GM10266 (cell line): ENCODE measurements at regions not wholly inside any gene's neighbourhood (a gene's known extent, or its start where the extent isn't known, plus 50 kb on each side); places are given as distances from the start of the nearest gene placed in this dataset.

Source experiments
- DNase-seq: peaks from one replicate; pipeline ENCODE4 v3.0.0; 2012; ENCODE audit errors: extremely low spot score
- TF ChIP-seq, protein P1 (sequence below): IDR thresholded peaks from 2 replicates; pipeline ENCODE4 v1.5.1; 2012; ENCODE audit warnings: mild to moderate bottlenecking, low read depth; ENCODE audit not compliant: control insufficient read depth, insufficient read depth; ENCODE audit errors: missing control alignments

DNA sequence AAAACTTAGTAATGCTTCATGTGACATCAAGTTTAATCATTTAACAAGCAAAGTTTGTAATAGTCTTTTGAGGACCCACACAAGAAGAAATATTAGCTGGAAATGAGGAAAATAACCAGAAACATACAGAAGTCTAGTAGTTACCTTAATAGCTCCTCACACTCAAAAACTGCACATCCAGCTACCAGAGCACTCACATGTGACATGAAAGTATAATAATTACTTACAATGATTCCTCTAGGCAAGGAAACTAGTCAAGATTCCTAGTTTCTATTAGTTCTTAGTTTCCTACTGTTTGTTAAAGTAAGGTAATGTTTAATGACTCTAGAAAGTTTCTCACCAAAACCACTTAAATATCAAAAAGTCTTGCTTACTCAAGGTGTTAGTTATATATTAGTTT, 335.8 kb downstream of the RAD51AP2 start:
- DNase-seq = no peak
- TF ChIP-seq, protein P1, sequence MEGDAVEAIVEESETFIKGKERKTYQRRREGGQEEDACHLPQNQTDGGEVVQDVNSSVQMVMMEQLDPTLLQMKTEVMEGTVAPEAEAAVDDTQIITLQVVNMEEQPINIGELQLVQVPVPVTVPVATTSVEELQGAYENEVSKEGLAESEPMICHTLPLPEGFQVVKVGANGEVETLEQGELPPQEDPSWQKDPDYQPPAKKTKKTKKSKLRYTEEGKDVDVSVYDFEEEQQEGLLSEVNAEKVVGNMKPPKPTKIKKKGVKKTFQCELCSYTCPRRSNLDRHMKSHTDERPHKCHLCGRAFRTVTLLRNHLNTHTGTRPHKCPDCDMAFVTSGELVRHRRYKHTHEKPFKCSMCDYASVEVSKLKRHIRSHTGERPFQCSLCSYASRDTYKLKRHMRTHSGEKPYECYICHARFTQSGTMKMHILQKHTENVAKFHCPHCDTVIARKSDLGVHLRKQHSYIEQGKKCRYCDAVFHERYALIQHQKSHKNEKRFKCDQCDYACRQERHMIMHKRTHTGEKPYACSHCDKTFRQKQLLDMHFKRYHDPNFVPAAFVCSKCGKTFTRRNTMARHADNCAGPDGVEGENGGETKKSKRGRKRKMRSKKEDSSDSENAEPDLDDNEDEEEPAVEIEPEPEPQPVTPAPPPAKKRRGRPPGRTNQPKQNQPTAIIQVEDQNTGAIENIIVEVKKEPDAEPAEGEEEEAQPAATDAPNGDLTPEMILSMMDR = no peak

- TF ChIP-seq, protein P1 = no peak
- DNase-seq = no peak
Measured at GRCh38 chr2:17181051-17181752, 337.0 kb downstream of the RAD51AP2 start.

DNA sequence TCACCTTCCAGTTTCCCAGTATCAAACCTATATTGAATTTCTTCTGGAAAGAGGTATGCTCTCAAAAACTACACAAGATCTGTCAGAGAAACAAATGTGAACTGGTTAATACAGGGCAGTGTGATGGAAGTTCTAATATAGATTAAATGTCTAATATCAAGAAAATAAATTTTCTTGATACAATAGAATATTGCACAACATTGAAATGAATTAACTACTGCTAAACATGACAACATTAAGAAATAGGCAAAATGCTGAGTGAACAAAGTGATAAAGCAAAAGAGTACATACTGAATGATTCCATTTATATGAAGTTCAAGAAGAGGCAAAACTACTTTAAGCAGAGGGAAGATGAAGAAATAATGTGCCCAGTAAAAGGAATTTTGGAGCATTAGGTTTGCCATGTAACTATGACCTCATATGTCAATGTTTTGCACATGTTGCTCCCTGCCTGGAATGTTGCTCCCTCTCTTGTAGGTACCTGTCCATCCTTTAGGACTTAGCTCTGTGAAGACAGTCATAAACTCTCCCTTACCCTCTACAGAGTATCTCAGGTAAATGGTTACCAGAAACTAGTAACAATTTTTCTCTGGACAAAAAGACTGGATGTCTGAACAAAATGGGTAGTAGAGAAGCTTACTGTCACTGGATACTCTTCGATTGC, 339.0 kb downstream of the RAD51AP2 start:
- no peak for DNase-seq
- TF ChIP-seq, protein P1 = no peak

DNA sequence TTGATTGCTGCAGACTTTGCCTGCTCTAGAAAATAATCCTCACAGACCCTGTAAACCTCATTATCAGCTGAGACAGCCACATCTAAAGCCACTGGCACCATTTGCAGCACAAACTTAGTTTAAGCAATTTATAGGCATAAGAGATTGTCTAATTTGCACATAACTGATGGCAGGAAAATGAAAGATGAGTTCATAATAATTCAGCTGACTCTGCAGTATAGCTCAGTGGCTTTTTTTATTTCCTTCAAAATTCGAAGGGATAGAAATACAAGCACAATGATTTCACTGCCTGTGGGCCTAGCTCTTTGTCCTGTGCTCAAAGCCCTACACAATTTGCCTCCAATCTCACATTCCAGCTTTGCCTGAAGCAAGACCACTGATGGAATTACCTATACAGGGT, 341.2 kb downstream of the RAD51AP2 start:
- TF ChIP-seq, protein P1 = no peak
- DNase-seq = no peak

GRCh38 chr2:17171446-17172049, 346.7 kb downstream of the RAD51AP2 start:
- TF ChIP-seq, protein P1 = no peak
- no peak for DNase-seq

DNA sequence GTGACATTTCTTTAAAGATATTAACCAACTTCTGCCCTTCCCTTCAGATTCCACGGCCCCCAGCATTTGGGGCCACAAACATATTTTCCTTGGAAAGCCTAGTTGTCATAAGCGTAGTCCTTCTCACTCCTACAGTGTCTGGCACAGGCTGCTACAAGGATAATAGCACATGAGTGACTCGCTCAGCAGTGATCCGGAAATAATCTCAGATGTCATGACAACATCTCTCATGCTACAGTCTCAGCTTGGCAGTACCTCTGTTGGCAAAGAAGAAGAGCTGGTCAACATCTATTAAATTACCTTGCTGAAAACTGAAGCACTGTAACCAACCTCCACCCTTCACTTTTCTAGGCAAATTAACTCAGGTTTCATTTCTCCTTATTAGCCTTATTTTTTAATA, 351.7 kb downstream of the RAD51AP2 start:
- TF ChIP-seq, protein P1 = no peak
- DNase-seq = no peak

DNA sequence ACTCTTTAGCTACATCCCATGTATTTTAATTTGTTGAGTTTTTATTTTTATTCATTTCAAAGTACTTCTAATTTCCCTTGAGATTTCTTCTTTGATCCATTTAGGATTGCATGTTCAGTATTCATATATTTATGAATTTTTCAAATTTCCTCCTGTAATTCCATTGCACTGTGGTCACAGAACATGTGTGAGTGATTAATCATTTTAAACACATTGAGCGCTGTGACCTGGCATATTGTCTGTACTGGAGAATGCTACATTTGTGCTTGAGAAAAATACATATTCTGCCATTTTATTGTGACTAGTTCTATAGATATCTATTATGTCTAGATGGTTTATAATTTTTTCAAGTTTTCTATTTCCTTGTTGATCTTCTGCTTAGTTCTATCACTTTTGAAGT, 353.7 kb downstream of the RAD51AP2 start:
- DNase-seq = no peak
- TF ChIP-seq, protein P1 = no peak
